ENCODE measurements at regions not wholly inside any gene's neighbourhood (a gene's known extent, or its start where the extent isn't known, plus 50 kb on each side); places are given as distances from the start of the nearest gene placed in this dataset.

- TF ChIP-seq EZH2 (IDR thresholded peaks at IDR 0.05) = no peak
- TF ChIP-seq POLR2AphosphoS5 (IDR thresholded peaks at IDR 0.05; ENCODE audit: borderline replicate concordance, low read depth, low read length) = no peak
- no peak for TF ChIP-seq FOXP2 (optimal IDR thresholded peaks at IDR 0.05; ENCODE audit: control extremely low read depth, extremely low read length, insufficient read depth)
Measured at GRCh38 chr14:51460011-51460410, 191.7 kb upstream of the FRMD6 start.
